Stimulated activated naive CD8-positive, alpha-beta T cell treated with anti-CD3 and anti-CD28 coated beads, Interleukin-15, Interleukin-2, amounts not matched to agents 100 ng/mL and 50 ng/mL, for 24 hours (primary cell): ENCODE measurements at regions not wholly inside any gene's neighbourhood (a gene's known extent, or its start where the extent isn't known, plus 50 kb on each side); places are given as distances from the start of the nearest gene placed in this dataset.

Experiments
- H3K27ac Mint-ChIP-seq: one replicate; pipeline ENCODE4 v1.8.0; 2021; ENCODE audit warnings: mild to moderate bottlenecking, mixed read lengths
- H3K27me3 Mint-ChIP-seq: one replicate; pipeline ENCODE4 v1.8.0; 2021; ENCODE audit warnings: mixed read lengths
- H3K36me3 Mint-ChIP-seq: one replicate; pipeline ENCODE4 v1.8.0; 2021; ENCODE audit warnings: low read depth, mixed read lengths
- H3K4me1 Mint-ChIP-seq: one replicate; pipeline ENCODE4 v1.8.0; 2021; ENCODE audit warnings: low read depth, mixed read lengths
- H3K4me3 Mint-ChIP-seq: one replicate; pipeline ENCODE4 v1.8.0; 2021; ENCODE audit warnings: mild to moderate bottlenecking, mixed read lengths
- H3K9me3 Mint-ChIP-seq: one replicate; pipeline ENCODE4 v1.8.0; 2021; ENCODE audit warnings: mixed read lengths

- Mint-ChIP-seq H3K27ac (no peak overlapping the region), H3K27me3 (peaks cover 4% of the 10 kb centered on the region), H3K36me3 (no peaks in the 10 kb centered on the region), H3K9me3 (no peaks in the 10 kb centered on the region), H3K4me1 (no peaks in the 10 kb centered on the region), H3K4me3 (no peak overlapping the region)
Observed at GRCh38 chr2:19753818-19754217, 148.0 kb downstream of the TTC32 start.

- no peaks in the 10 kb centered on the region for H3K9me3 Mint-ChIP-seq
- no peak overlapping the region for H3K27ac Mint-ChIP-seq
- H3K4me3 Mint-ChIP-seq: no peak overlapping the region
- peaks cover 4% of the 10 kb centered on the region for H3K27me3 Mint-ChIP-seq
- no peaks in the 10 kb centered on the region for H3K36me3 Mint-ChIP-seq
- H3K4me1 Mint-ChIP-seq: no peaks in the 10 kb centered on the region
Observed at GRCh38 chr2:19753314-19753713, 148.5 kb downstream of the TTC32 start.

- Mint-ChIP-seq H3K9me3 (no peaks in the 10 kb centered on the region), H3K4me3 (no peak overlapping the region), H3K4me1 (no peaks in the 10 kb centered on the region), H3K27me3 (peaks cover 4% of the 10 kb centered on the region), H3K36me3 (no peaks in the 10 kb centered on the region), H3K27ac (no peak overlapping the region)
Observed at GRCh38 chr2:19752500-19752899, 149.3 kb downstream of the TTC32 start.

GRCh38 chr2:19751631-19752030 lies 150.2 kb downstream of the TTC32 start:
- no peaks in the 10 kb centered on the region for H3K36me3 Mint-ChIP-seq
- no peaks in the 10 kb centered on the region for H3K9me3 Mint-ChIP-seq
- H3K4me1 Mint-ChIP-seq: no peaks in the 10 kb centered on the region
- peaks cover 4% of the 10 kb centered on the region for H3K27me3 Mint-ChIP-seq
- H3K27ac Mint-ChIP-seq: no peak overlapping the region
- H3K4me3 Mint-ChIP-seq: no peak overlapping the region

GRCh38 chr2:19750136-19750535 lies 151.6 kb downstream of the TTC32 start:
- Mint-ChIP-seq H3K27ac (no peak overlapping the region), H3K4me3 (no peak overlapping the region), H3K27me3 (peaks cover 4% of the 10 kb centered on the region), H3K4me1 (no peaks in the 10 kb centered on the region), H3K36me3 (no peaks in the 10 kb centered on the region), H3K9me3 (no peaks in the 10 kb centered on the region)

GRCh38 chr2:19749507-19749836 lies 152.3 kb downstream of the TTC32 start:
- H3K4me1 Mint-ChIP-seq: no peaks in the 10 kb centered on the region
- H3K27me3 Mint-ChIP-seq: peaks cover 4% of the 10 kb centered on the region
- H3K9me3 Mint-ChIP-seq: no peaks in the 10 kb centered on the region
- no peak overlapping the region for H3K27ac Mint-ChIP-seq
- H3K4me3 Mint-ChIP-seq: no peak overlapping the region
- no peaks in the 10 kb centered on the region for H3K36me3 Mint-ChIP-seq

GRCh38 chr2:19748711-19749506 lies 152.9 kb downstream of the TTC32 start:
- peaks cover 4% of the 10 kb centered on the region for H3K27me3 Mint-ChIP-seq
- no peak overlapping the region for H3K4me3 Mint-ChIP-seq
- no peaks in the 10 kb centered on the region for H3K9me3 Mint-ChIP-seq
- H3K4me1 Mint-ChIP-seq: no peaks in the 10 kb centered on the region
- H3K36me3 Mint-ChIP-seq: no peaks in the 10 kb centered on the region
- no peak overlapping the region for H3K27ac Mint-ChIP-seq

- Mint-ChIP-seq H3K27me3 (peaks cover 4% of the 10 kb centered on the region), H3K36me3 (no peaks in the 10 kb centered on the region), H3K27ac (no peak overlapping the region), H3K4me1 (no peaks in the 10 kb centered on the region), H3K4me3 (no peak overlapping the region), H3K9me3 (no peaks in the 10 kb centered on the region)
Observed at GRCh38 chr2:19748073-19748375, 153.8 kb downstream of the TTC32 start.

GRCh38 chr2:19747310-19748072 lies 154.3 kb downstream of the TTC32 start:
- no peak overlapping the region for H3K4me3 Mint-ChIP-seq
- no peaks in the 10 kb centered on the region for H3K4me1 Mint-ChIP-seq
- H3K36me3 Mint-ChIP-seq: no peaks in the 10 kb centered on the region
- H3K27ac Mint-ChIP-seq: no peak overlapping the region
- H3K27me3 Mint-ChIP-seq: peaks cover 4% of the 10 kb centered on the region
- no peaks in the 10 kb centered on the region for H3K9me3 Mint-ChIP-seq

- no peaks in the 10 kb centered on the region for H3K4me1 Mint-ChIP-seq
- peaks cover 4% of the 10 kb centered on the region for H3K27me3 Mint-ChIP-seq
- no peaks in the 10 kb centered on the region for H3K9me3 Mint-ChIP-seq
- H3K4me3 Mint-ChIP-seq: no peak overlapping the region
- no peak overlapping the region for H3K27ac Mint-ChIP-seq
- no peaks in the 10 kb centered on the region for H3K36me3 Mint-ChIP-seq
Observed at GRCh38 chr2:19746611-19747309, 155.0 kb downstream of the TTC32 start.

- Mint-ChIP-seq H3K36me3 (no peaks in the 10 kb centered on the region), H3K9me3 (no peaks in the 10 kb centered on the region), H3K4me1 (no peaks in the 10 kb centered on the region), H3K4me3 (no peak overlapping the region), H3K27ac (no peak overlapping the region), H3K27me3 (peaks cover 4% of the 10 kb centered on the region)
Observed at GRCh38 chr2:19746137-19746600, 155.6 kb downstream of the TTC32 start.

- no peak overlapping the region for H3K4me3 Mint-ChIP-seq
- H3K27ac Mint-ChIP-seq: no peak overlapping the region
- no peaks in the 10 kb centered on the region for H3K4me1 Mint-ChIP-seq
- H3K36me3 Mint-ChIP-seq: no peaks in the 10 kb centered on the region
- H3K9me3 Mint-ChIP-seq: no peaks in the 10 kb centered on the region
- H3K27me3 Mint-ChIP-seq: peaks cover 4% of the 10 kb centered on the region
Observed at GRCh38 chr2:19745318-19746136, 156.3 kb downstream of the TTC32 start.

- Mint-ChIP-seq H3K4me1 (no peaks in the 10 kb centered on the region), H3K36me3 (no peaks in the 10 kb centered on the region), H3K9me3 (no peaks in the 10 kb centered on the region), H3K27me3 (peaks cover 5% of the 10 kb centered on the region), H3K27ac (no peak overlapping the region), H3K4me3 (no peak overlapping the region)
Observed at GRCh38 chr2:19744456-19745199, 157.2 kb downstream of the TTC32 start.

- Mint-ChIP-seq H3K4me1 (no peaks in the 10 kb centered on the region), H3K27me3 (peaks cover 5% of the 10 kb centered on the region), H3K4me3 (no peak overlapping the region), H3K36me3 (no peaks in the 10 kb centered on the region), H3K9me3 (no peaks in the 10 kb centered on the region), H3K27ac (no peak overlapping the region)
Observed at GRCh38 chr2:19743641-19744040, 158.1 kb downstream of the TTC32 start.
